HG03103 (cell line): ENCODE measurements at regions not wholly inside any gene's neighbourhood (a gene's known extent, or its start where the extent isn't known, plus 50 kb on each side); places are given as distances from the start of the nearest gene placed in this dataset.
"Not testable (repeated sequence)": the region's sequence is repeated elsewhere in the genome, so short reads cannot be mapped to it uniquely, and the experiment has no call there.

ENCODE experiments used
- ATAC-seq: cut with Tn5 transposase; IDR thresholded peaks from one replicate; pipeline ENCODE4 v1.9.1; 2021; ENCODE audit warnings: low read depth; ENCODE audit not compliant: unreplicated experiment

- no peak for ATAC-seq
Measured at GRCh38 chr13:88800505-88800904, 1129.3 kb downstream of the SLITRK5 start.

DNA sequence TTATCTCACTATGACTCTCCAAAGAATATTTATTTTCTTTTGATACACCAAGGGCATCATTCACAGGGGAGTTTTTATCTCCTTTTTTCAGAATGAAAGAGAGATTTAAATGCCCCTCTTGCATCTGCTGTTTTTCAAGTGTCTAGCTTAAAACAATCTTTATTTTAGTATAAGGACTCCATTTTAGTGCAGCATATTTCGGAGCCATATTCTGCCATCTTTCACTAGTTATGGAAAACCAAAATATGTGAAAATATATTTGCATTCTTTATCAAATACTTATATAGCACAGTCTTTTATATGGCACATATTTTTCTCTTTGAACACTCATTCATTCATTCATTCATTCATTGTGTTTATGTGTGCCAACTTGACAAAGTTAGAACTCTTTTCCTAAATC, 1130.2 kb downstream of the SLITRK5 start:
- ATAC-seq: no peak

GRCh38 chr13:88802886-88803285, 1131.7 kb downstream of the SLITRK5 start:
- no peak for ATAC-seq

GRCh38 chr13:88806438-88806837, 1135.3 kb downstream of the SLITRK5 start:
- ATAC-seq: no peak

- no peak for ATAC-seq
Measured at GRCh38 chr13:88817560-88817959, 1146.4 kb downstream of the SLITRK5 start.

DNA sequence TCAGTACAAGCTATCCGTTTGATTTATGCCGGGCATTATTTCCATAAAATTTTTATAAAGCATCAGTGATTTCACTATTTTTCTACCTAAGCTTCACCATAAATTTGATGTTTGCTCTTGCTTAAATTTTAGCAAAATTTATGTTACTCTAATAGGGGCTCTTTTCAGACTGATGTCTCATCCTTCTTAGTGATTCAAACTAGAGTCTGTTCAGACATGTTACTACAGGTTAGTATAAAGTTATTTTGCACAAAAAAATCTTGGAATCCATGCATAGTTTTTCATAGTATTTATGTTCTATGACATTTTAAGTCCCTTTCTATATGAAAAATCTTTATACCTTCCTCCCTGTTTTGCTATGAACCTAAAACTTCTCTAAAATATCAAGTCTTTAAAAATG, 1151.9 kb downstream of the SLITRK5 start:
- no peak for ATAC-seq

DNA sequence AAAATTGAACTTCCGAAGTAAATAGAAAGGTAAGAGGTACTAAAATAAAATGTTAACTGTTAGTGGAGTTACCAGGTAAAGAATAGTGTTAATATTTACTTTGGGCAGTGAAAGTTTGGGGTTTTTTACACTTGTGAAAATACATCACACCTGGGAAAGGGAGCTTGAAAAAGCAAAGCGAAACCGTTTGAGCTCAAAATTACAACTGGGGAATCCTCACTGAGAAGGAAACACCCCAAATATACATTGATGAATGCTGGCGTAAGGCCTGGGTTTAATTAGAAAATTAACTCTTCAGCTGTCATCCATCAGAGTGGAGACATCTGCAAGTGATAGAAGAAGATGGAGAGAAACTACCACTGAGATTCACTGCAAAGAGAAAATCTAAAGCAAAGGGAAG, 1153.0 kb downstream of the SLITRK5 start:
- no peak for ATAC-seq

DNA sequence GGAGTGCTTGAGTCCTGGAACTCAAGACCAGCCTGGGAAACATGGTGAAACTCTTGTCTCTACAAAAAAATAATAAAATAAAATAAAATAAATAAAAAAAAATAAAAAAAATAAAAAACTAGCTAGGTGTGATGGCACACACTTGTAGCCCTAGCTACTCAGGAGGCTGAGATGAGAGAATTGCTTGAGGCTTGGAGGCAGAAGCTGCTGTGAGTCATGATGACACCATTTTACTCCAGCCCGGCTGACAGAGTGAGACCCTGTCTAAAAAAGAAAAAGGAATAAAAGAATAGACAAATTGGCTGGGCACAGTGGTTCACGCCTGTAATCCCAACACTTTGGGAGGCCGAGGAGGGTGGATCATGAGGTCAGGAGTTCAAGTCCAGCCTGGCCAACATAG, 1168.9 kb downstream of the SLITRK5 start:
- no peak for ATAC-seq

DNA sequence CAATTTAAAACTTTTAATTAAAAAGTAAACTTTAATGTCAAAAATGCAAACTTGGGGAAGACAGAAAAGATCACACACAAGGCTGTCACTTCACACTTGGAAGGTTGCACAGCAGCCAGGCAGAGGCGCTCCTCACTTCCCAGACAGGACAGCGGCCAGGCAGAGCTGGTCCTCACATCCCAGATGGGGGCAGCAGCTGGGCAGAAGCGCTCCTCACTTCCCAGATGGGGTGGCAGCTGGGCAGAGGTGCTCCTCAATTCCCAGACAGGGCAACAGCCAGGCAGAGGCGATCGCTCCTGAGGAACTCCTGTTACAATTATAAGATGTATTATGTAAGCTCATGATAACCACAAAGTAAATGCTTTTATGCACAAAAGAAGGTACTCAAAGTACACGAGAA, 1181.1 kb downstream of the SLITRK5 start:
- not testable (repeated sequence) for ATAC-seq

GRCh38 chr13:88857256-88857655, 1186.1 kb downstream of the SLITRK5 start:
- ATAC-seq: no peak

DNA sequence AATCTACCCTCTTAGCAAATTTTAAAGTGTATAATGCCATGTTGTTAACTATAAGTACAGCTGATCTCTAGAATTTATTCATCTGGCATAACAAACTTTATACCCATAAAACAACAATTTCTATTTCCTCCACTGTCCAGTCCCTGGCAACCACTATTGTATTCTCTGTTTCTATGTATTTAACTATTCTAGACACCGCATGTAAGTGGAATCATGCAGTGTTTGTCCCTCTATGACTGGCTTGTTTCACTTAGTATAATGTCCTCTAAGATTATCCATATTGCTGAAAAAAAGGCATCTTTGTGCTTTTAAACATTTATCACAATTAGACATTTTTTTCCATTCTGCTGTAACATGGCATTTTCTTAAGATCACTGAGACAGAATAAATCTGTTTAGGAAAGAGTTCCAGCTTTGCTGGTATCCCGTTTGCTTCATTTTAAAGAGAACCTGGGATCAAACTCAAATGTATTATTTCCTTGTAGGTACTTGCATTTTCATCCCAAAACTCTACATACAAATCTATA, 1191.0 kb downstream of the SLITRK5 start:
- ATAC-seq: no peak

DNA sequence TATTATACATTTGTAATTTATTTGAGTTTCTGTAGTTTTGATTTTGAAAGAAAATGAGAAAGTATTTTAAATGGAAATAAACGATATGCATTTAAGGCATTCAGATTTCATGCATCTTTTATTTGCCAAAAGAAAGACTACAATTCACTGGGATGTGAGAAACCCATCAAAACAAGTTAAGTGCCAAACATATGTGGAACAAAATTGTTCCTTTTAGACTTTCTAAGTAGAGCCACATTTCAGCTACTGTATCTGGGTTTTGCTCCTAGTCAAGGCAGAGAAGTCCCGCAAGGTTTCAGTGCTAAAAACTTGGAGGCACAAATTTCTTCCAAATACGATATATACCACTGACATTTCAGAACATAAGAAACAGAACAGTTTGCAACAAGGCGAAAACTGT, 1191.9 kb downstream of the SLITRK5 start:
- ATAC-seq: no peak

DNA sequence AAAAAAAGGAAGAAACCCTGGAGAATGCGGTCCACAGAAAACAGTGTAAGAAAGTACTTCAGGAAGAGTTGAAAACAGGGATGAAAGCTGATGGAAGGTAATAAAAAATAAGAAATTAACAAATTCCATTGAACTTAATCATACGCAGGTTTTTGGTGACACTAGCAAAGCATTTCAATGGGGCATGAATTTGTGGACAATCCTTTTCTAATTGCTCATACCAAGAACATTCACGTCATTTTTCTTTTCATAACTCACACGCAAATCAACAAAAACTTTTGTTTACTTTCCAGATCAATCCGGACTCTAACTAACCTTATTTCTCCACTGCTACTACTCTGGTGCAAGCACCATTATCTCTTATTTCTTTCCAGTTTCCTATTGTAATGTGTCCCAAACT, 1195.0 kb downstream of the SLITRK5 start:
- no peak for ATAC-seq

DNA sequence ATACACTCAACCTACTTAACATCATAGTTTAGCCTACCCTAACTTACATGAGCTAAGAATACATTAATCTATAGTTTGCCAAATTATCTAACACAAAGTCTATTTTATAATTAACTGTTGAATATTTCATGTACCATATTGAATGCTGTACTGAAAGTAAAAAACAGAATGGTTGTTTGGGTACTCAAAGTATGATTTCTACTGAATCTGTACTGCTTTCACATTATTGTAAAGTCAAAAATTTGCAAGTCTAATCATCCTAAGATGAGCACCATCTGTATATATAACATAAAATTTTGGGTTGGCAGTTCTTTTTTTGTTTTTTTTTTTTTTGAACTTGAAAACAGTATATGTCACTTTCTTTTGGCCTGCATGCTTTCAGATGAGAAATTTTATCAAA, 1212.6 kb downstream of the SLITRK5 start:
- ATAC-seq: no peak

DNA sequence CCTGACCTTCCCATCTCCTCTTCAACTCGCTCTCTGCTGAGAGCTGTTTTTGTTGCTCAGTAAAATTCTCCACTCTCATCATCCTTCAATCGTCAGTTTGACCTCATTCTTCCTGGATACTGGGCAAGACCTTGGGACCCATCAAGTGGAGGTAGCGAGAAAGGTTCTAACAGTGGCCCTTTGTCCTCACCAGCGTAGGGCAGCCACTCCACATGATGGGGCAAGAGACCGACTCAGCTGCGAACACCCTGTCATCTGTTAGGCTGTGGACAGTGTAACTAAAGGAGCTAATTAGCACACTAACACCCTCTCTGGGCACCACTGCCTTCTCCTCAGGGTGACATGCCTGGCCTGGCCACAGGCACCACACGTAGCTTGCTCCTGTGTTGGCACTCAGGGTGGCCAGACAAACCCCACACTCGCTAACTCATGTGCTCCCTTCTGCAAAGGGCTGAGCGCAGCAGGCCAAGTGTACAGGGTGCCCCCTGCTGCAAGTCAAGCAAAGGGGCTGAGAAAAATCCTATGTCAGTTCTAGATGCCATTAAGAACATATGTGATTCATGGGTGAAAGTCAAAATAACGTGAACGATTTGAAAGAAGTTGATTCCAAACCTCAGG, 1216.0 kb downstream of the SLITRK5 start:
- ATAC-seq: no peak

DNA sequence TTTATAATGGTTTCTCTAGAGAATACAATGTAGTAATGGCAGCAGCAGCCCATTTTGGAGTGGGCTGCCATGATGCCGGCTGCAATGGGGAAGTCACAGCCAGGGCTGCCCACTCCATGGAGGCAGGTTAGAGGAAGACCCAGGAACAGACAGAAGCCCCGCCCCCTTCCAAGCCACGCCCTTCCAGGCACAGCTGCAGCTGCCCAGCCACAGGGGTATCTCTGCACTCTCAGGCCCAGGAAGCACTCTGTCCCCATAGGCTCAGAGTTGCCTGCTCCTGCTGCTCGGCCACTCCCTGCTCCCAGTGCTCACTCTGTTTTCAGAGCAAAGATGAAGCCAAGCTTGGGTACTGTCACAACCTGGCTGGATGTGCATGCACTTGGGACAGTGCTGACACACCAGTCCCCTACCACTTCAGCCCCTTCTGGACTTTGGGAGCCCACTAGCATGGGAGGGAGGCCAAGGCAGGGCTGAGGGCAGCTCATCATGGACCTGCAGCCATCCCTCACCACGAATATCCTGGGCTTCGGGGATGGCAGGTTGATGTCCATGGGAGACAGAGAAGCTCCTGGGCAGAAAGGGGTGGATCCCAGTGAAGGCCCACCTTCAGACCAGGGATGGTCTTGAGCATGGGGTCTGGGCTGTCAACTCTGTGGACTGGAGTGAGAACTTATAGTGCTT, 1224.2 kb downstream of the SLITRK5 start:
- no peak for ATAC-seq

- no peak for ATAC-seq
Measured at GRCh38 chr13:88896466-88896865, 1225.3 kb downstream of the SLITRK5 start.

- no peak for ATAC-seq
Measured at GRCh38 chr13:88908961-88909441, 1237.8 kb downstream of the SLITRK5 start.

DNA sequence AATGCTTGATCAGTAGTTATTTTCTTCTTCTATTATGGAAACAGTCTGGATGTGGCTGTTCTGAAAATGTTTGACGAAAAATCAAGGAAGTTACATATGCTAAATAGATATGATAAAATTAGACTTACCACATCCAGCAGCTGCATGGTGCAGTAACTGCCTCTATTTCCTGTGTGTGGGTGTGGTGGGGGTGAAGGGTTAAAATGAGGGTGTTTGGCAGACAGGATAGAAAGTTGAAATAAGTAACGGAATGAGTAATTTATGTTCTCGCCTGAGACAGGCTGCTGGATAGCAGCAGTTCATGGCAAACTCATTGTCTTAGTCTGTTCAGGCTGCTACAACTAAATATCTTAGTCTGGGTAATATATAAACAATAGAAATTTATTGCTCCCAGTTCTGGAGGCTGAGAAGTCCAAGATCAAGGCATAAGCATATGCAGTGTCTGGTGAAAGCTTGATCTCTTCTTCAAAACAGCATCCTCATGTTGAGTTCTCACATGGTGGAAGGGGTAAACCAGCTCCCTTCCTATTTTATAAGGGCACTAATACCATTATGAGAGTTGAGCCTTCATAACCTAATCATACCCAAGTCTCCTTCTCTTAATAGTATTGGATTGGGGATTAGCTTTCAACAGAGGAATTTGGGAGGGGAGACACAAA, 1248.9 kb downstream of the SLITRK5 start:
- ATAC-seq: no peak

GRCh38 chr13:88925954-88926353, 1254.8 kb downstream of the SLITRK5 start:
- ATAC-seq: no peak

DNA sequence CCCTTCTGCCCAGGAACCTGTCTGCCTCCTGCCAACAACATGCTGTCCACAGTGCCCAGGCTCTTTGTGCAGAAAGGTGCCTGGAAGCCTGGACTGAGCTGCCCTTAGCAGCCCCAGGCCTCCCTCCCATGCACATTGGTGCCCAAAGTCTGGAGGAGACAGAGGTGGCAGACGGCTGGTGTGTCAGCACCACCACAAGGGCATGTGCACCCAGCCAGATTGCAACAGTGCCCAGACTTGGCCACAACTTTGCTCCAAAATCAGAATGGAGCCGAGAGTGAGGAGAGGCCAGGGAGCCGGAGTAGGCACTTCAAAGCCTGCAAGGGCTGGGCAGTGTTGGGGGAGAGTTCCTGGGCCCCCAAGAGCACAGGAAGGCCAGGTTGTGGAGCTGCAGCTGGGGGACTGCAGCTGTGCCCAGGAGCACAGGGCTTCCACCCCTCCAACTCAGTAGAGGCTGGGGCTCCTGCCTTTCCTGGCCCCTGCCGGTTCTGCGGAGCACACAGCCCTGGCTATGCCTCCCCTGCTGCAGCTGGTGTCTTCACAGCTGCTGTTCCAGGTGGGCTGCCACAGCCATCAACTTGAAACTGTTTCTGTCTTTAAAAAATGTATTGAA, 1255.8 kb downstream of the SLITRK5 start:
- no peak for ATAC-seq
